22Rv1 (cell line): ENCODE measurements at regions not wholly inside any gene's neighbourhood (a gene's known extent, or its start where the extent isn't known, plus 50 kb on each side); places are given as distances from the start of the nearest gene placed in this dataset.

Experiments
- CTCF ChIP-seq: fragments of 450-650 bp; IDR thresholded peaks from 2 replicates; pipeline ENCODE4 v1.5.1; 2017; ENCODE audit warnings: mild to moderate bottlenecking
- ZFX ChIP-seq: fragments of 450-650 bp; IDR thresholded peaks from 2 replicates; pipeline ENCODE4 v1.6.1; 2017; ENCODE audit warnings: antibody characterized with exemption, borderline replicate concordance

- no peak for TF ChIP-seq CTCF
- no peak for TF ChIP-seq ZFX
These were observed 153.2 kb downstream of the C12orf75 start for GRCh38 chr12:105483691-105484090.
